GM19025 (cell line): ENCODE measurements at regions not wholly inside any gene's neighbourhood (a gene's known extent, or its start where the extent isn't known, plus 50 kb on each side); places are given as distances from the start of the nearest gene placed in this dataset.
A peak's percentile ranks its signal among the peaks of the same experiment; 100 is the strongest.
"Not testable (repeated sequence)": the region's sequence is repeated elsewhere in the genome, so short reads cannot be mapped to it uniquely, and the experiment has no call there.

Experiments
- ATAC-seq: cut with Tn5 transposase; IDR thresholded peaks from one replicate; pipeline ENCODE4 v1.9.1; 2021; ENCODE audit warnings: mild to moderate bottlenecking, low read depth, moderate library complexity; ENCODE audit not compliant: unreplicated experiment

DNA sequence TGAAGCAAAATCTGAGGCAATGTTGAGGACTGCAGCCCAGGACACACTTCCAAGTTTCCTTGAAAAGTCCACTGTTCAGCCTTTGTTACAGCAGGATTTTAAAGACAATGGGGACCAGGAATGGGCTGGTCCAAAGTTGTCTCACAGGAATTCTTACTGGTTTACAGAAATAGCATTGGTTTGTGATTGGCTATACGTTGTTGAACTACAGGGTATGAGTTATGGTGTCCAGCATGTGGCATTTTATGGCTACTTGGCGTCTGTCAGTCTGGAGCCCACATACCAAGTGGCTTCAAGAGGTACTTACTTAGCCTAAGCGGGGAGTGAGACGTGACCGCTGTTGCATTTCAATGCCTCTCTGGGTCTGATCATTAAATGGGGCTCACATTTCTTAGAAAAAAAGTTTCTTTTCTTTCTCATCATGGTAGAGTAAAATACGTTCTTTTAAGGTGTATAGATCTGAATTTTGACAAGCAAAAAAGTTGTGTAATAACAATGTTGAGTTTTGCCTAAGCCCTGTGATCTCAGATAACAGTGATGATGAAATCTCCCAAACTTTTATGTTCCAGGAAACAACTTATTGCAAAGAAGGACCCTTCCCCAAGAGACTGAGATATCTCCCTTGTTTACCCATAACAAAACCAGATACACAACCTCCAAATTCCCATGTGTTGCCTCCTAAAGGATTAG is 100.0 kb upstream of the TRIM24 start:
- no peak for ATAC-seq

DNA sequence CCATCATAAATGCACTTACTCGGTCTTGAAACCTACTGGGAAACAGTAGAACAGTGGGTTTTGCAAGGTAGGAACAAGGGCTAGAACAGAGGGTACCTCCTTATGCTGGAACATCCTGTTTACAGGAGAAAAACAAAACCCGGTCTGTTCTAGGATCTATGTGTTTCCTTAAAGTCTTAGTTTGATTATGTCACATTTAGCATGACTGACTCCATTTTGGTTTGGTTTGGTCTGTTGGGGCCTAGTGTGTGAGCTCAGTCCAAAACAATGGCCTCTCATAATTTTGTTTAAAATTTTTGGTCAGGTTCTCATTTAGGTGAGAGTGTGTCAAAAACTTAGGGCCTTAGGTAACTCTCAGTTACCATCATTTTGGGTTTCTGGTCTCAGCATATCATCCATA is 96.3 kb upstream of the TRIM24 start:
- ATAC-seq: no peak

DNA sequence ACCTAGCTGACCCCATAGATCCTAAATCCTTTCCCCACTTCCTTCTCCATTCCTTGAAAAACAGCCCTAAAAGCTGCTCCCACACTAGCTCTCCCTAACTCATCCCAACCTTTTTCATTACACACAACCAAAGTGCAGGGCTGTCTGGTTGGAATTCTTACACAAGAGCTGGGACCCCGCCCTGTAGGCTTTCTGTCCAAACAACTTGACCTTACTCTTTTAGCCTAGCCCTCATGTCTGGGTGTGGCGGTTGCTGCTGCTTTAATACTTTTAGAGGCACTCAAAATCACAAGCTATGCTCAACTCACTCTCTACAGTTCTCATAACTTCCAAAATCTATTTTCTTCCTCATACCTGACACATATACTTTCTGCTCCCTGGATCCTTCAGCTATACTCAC is 93.9 kb upstream of the TRIM24 start:
- not testable (repeated sequence) for ATAC-seq

DNA sequence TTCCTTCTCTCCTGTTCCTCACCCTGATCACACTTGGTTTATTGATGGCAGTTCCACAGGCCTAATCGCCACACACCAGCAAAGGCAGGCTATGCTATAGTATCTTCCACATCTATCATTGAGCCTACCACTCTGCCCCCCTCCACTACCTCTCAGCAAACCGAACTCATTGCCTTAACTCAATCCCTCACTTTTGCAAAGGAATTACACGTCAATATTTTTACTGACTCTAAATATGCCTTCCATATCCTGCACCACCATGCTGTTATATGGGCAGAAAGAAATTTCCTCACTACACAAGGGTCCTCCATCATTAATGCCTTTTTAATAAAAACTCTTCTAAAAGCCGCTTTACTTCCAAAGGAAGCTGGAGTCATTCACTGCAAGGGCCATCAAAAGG is 93.4 kb upstream of the TRIM24 start:
- not testable (repeated sequence) for ATAC-seq

DNA sequence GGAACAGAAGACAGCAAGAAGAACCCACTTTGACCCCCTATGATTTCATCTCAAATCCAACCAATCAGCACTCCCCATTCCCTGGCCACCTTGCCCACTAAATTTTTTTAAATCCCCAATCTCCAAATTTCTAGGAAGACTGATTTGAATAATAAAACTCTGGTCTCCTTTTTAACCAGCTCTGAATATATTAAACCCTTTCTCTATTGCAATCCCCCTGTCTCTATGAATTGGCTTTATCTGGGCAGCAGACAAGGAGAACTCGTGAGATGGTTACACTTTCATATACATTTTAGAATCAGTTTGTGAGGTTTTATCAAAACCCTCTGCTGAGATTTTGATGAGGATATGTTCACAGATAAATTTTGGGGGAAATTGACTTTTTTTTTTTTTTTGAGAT is 90.3 kb upstream of the TRIM24 start:
- ATAC-seq: no peak

DNA sequence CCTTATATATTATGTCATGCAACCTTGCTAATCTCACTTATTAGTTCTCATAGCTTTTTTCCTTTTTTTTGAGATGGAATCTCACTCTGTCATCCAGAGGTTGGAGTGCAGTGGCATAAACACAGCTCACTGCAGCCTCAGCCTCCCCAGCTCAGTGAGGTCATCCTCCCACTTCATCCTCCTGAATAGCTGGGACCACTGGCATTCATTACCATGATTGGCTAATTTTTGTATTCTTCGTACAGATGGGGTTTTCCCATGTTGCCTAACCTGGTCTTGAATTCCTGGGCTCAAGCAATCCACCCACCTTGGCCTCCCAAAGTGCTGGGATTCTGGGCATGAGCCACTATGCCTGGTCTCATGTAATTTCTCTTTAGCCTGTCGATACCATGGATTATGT is 89.1 kb upstream of the TRIM24 start:
- no peak for ATAC-seq

DNA sequence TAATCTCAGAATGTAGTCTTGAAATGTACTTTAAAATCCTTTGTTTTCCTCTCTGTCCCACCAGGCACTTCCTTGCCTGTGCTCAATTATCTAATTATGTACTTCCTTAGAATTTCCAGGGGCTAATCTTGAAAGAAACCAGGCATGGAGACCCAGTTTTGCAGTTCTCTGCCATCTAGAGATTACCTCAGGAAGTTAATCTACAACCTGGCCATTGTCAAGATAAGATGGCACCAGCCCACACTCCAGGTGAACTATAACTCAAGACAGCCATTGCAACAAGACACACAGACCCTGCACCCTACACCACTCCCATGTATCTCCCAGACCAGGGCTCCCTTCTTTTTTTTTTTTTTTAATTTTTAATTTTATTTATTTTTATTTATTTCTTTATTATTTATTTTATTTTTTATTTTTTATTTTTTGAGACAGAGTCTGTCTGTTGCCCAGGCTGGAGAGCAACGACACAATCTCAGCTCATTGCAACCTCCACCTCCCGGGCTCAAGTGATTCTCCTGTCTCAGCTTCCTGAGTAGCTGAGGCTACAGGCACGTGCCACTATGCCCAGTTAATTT is 85.9 kb upstream of the TRIM24 start:
- no peak for ATAC-seq

DNA sequence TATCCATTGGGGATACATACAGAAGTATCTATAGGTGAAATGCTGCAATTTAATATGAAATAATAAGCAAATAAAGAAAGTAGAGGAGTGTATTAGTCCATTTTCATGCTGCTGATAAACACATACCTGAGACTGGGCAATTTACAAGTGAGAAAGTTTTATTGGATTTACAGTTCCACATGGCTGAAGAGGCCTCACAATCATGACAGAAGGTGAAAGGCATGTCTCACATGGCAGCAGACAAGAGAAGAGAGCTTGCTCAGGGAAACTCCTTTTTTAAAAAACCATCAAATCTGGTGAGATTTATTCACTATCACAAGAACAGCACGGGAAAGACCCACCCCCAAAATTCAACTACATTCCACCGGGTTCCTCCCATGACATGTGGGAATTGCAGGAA is 82.8 kb upstream of the TRIM24 start:
- ATAC-seq: no peak

DNA sequence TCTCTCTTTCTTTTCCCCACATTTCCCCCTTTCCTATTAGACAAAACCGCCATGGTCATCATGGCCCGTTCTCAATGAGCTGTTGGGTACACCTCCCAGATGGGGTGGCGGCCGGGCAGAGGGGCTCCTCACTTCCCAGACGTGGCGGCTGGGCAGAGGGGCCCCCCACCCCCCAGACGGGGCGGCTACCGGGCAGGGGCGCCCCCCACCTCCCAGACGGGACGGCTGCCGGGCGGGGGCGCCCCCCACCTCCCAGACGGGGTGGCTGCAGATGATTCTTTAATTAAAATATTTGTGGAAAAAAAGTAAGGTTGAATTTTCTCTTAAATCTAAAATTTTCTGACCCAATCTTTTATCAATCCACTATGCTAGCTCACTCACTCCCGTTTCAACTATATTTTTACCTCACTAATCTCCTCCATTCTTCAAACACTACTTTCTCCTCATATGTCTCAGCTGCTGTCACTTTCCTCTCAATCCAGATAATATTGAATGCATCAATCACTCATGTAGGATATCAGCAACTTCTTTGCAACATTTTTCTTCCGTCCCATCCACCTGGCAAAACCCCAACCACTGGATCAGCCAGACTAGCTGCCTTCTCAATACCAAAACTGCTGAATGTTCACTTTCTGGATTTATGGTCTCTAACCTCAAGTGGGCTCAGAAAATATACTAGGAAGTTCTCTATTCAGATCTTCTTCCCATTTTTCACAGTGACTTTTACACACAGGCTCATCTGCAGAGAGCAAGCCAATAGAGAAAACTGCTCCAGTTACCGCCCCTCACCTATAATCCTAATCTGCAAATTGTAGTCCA is 81.1 kb upstream of the TRIM24 start:
- ATAC-seq: no peak

DNA sequence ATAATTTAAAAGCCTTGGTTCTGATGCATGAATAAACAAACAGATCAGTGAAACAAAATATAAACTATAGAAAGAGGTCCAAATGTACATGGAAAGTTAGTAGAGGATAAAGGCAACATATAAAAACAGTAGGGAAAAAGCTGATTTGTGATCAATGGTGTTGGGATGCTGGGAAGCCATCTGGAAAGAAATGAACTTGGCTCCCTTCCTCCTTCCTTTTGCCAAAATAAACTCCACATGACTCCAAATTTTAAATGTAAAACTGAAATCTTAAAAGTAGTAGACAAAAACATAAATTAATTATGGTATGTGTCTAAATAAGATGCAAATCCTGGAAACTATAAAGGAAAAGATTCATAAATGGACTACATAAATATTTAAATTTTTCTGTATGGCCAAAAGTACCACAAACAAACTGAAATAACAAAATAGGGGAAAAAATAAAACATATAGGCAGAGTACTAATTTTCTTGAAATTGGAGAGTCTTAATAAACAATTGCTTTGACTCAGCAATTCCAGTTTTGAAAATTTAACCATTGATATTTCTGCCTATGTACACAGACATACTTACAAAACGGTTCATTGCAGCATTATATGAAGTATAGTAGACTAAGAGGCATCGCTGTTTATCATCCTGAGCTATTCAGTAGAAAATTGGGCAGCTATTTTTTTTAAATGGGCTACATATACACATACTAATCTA is 77.0 kb upstream of the TRIM24 start:
- no peak for ATAC-seq

DNA sequence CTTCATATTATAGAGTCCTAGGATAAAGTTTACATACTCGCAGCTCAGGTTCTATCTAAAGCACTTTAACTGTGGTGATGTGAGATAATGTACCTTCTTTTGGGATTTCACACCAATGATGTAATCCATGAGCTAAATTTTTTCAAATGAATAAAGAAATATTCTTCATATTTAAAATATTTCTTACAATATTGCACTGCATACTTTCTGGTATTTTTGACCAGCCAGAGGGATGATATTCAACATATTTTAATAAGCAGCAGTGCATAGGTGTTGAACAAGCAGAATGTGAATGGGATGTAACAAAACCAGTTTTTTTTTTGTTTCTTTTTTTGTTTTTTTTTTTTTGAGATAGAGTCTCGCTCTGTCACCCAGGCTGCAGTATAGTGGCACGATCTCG is 73.2 kb upstream of the TRIM24 start:
- no peak for ATAC-seq

DNA sequence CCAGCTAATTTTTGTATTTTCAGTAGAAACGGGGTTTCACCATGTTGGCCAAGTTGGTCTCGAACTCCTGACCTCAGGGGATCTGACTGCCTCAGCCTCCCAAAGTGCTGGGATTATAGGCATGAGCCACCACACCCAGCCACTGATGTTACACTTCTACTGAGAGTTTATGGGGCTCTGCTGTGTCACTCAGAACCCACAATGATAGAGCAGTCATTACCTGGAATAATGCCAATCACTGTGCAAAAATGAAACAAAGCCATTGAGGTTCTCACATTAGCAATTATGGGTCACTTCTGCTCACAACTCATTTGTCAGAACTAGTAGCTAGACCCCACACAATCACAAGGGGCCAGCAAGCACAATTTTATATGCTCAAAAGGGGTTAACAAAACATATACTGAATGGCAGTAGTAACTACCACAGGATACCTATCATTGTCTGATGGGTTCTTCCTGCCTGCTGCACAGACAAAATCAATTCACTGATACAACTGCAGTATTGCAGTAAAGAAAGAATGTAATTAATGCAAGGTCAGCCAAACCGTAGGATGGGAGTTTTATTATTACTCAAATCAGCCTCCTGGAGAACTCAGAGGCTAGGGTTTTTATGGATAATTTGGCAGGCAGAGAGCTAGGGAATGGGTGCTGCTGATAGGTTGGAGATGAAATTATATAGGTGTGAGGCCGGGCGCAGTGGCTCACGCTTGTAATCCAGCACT is 72.1 kb upstream of the TRIM24 start:
- ATAC-seq: no peak

DNA sequence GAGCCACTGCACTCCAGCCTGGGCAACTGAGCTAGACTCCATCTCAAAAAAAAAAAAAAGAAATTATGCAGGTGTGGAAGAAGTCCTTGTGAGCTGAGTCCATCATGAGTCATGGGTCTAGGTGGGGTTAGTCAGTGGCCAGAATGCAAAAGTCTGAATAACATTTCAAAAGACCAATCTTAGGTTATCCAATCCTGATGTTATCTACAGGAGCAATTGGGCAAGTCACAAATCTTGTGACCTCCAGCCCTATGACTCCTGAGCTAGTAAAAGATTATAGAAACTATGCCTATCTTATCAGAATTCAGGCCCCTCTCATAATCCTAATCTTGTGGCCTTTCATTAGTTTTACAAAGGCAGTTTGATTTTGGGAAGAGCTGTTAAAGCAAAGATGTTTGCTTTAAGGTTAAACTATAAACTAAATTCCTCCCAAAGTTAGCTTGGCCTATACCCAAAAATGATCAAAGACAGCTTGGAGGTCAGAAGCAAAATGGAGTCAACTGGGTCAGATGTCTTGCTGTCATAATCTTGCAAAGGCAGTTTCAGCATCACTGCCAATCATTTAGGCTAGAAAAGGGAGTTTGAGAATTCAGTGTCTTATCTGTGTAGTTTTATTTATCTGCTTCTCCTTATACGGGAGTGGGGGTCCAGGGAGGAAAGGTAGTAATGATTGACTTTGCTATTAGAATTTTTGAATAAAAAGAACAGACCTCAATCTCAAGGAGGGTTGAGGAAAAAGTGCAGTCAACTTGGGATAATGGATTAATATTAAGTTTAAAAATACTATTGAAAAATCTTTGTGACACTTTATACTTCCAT is 71.2 kb upstream of the TRIM24 start:
- no peak for ATAC-seq

DNA sequence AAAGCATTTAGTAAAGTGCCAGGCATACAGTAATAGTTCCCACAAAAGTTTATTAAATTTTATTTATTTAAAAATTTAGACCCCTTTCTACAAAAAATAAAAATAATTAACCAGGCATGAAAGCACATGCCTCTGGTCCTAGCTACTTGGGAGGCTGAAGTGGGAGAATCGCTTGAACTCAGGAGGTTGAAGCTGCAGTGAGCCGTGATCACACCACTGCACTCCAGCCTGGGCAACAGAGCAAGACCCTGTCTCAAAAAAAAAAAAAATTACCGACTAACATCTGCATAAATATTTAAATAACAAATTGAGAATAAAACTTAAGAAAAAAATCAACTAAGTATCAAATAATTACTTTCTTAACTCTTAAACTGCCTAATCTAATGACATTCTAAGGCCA is 64.3 kb upstream of the TRIM24 start:
- ATAC-seq: no peak

DNA sequence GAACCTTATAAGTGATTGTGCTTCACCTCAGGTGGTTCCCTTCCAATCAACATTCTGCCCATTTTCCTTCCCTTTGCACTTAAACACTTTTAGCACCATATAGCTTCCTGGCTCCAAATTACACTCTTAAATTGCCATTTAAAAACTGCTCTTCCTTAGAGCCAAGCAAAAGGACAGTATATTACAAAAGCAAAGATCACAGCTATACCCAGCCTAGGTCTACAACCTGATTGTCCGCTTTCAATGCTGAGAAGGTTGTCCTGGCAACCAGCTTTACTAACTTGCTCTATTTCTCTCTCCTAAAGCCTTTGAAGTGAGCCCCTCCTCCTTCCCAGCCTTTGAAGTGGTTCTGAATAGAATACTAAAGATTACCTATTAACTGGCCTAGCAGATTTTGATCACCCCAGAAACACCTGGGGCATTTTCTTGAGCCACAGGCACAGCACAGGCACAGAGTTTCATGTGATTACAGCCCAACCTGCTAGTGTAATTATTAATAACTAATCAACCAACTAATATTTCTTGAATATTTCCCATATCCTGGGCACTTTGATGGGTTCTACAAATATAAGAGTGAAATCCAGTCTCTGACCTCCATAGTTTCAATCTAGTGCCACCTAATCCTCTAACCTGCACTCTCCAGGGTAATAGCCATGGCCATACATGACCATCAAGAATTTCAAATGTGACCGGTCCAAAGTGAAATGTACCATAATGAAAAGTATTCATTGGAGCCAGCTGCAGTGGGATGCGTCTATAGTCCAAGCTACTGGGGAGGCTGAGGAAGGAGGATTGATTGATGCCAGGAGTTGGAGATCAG is 63.6 kb upstream of the TRIM24 start:
- peak; percentile 97 for ATAC-seq

DNA sequence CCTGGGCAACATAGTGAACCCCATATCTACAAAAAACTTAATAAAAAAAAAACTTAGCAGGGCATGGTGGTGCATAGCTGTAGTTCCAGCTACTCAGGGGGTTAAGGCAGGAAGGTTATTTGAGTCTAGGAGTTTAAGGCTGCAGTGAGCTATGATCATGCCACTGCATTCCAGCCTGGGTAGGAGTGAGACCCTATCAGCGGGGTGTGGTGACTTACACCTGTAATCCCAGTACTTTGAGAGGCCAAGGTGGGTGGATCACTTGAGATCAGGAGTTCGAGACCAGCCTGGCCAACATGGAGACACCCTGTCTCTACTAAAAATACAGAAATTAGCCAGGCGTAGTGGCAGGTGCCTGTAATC is 63.0 kb upstream of the TRIM24 start:
- not testable (repeated sequence) for ATAC-seq

DNA sequence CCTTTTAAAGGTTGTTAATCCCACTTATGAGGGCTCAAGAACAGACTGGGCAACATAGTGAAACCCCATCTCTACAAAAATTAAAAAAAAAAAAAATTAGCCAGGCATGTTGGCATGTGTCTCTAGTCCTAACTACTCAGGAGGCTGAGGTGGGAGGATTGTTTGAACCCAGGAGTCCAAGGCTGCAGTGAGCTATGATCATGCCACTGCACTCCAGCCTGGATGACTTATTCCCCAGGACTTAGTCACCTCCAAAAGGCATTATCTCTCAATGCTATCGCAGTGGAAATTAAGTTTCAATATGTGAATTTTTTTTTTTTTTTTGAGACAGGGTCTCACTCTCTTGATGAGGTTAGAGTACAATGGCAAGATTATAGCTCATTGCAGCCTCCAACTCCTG is 61.2 kb upstream of the TRIM24 start:
- ATAC-seq: no peak

DNA sequence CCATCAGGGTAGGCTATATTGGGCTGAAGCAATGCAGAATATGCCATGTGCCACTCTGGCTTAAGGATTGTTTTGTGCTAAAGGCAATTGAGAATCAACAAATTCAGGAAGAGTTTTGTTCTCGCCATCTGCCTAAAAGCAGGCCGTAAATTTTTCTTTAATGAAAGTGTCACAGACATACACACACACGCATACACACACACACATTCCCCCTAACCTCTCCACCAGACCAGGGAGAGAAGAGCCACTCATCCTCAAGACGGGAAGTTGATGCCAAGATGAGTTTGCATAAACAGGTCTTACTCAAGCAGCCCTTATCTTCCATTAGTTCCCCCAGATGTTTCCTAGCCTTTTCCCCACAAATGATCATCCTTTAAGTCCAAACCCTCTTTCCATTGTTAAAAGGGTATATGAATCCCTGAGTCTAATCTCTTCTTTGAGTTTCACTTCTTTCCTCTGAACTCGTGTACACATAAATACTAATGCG is 59.6 kb upstream of the TRIM24 start:
- ATAC-seq: no peak

DNA sequence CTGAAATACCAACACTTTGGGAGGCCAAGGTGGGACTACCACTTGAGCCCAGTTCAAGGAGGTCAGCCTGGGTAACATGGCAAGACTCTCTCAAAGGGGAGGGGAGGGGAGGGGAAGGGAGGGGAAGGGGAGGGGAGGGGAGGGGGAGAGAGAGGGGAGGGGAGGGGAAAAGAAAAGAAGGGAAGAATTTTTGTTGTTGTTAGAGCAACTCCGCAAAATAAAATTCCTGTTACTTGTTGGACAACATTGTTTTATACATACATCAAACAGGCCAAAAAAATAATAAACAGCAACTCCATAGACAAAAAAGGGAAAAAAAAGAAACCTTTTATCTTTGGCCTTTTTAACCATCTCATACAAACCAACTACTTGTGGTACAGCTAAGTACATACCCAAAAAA is 57.3 kb upstream of the TRIM24 start:
- ATAC-seq: no peak
